ENCODE measurements at regions not wholly inside any gene's neighbourhood (a gene's known extent, or its start where the extent isn't known, plus 50 kb on each side); places are given as distances from the start of the nearest gene placed in this dataset.

DNA sequence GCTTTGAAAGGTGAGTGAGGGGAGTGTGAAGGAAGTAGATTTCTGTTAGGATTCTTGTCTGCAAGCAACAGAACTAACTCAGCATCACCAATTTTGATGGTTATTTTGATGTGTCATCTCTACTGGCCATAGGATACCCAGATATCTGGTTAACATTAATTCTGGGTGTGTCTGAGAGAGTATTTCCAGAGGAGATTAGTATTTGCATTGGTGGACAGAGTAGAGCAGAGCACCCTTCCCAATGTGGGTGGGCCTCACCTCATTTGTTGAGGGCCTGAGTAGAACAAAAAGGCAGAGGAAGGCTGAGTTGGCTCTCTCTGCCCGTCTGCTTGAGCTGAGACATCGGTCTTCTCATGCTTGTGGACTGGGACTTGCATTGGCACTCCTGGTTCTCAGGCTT lies 121.8 kb upstream of the POU3F1 start:
- TF ChIP-seq POLR2AphosphoS5 (IDR thresholded peaks at IDR 0.05; ENCODE audit: insufficient read depth in 1 of 2, low read depth in 1 of 2), result no peak
- TF ChIP-seq, protein P1, sequence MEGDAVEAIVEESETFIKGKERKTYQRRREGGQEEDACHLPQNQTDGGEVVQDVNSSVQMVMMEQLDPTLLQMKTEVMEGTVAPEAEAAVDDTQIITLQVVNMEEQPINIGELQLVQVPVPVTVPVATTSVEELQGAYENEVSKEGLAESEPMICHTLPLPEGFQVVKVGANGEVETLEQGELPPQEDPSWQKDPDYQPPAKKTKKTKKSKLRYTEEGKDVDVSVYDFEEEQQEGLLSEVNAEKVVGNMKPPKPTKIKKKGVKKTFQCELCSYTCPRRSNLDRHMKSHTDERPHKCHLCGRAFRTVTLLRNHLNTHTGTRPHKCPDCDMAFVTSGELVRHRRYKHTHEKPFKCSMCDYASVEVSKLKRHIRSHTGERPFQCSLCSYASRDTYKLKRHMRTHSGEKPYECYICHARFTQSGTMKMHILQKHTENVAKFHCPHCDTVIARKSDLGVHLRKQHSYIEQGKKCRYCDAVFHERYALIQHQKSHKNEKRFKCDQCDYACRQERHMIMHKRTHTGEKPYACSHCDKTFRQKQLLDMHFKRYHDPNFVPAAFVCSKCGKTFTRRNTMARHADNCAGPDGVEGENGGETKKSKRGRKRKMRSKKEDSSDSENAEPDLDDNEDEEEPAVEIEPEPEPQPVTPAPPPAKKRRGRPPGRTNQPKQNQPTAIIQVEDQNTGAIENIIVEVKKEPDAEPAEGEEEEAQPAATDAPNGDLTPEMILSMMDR (IDR thresholded peaks at IDR 0.05), result no peak
- no peak for TF ChIP-seq POLR2A (IDR thresholded peaks at IDR 0.05)

Data from vagina (tissue), 2 donors.